MM.1S (cell line): ENCODE measurements at regions not wholly inside any gene's neighbourhood (a gene's known extent, or its start where the extent isn't known, plus 50 kb on each side); places are given as distances from the start of the nearest gene placed in this dataset.

ENCODE experiments used
- EZH2 ChIP-seq: fragments of 300-600 bp; sonication (generic); optimal IDR thresholded peaks from 2 replicates; pipeline ENCODE3; 2017; ENCODE audit warnings: low read depth, mild to moderate bottlenecking, antibody characterized with exemption, low read length, mixed read lengths
- EZH2phosphoT487 ChIP-seq: fragments of 300-600 bp; sonication (generic); IDR thresholded peaks from 2 replicates; pipeline ENCODE4 v1.6.1; 2018; ENCODE audit warnings: antibody characterized with exemption, low read length
- TF ChIP-seq, protein P1 (sequence below): fragments of 300-600 bp; sonication (generic); IDR thresholded peaks from 2 replicates; pipeline ENCODE4 v1.5.1; 2016; ENCODE audit warnings: antibody characterized with exemption, low read length, mixed read lengths

DNA sequence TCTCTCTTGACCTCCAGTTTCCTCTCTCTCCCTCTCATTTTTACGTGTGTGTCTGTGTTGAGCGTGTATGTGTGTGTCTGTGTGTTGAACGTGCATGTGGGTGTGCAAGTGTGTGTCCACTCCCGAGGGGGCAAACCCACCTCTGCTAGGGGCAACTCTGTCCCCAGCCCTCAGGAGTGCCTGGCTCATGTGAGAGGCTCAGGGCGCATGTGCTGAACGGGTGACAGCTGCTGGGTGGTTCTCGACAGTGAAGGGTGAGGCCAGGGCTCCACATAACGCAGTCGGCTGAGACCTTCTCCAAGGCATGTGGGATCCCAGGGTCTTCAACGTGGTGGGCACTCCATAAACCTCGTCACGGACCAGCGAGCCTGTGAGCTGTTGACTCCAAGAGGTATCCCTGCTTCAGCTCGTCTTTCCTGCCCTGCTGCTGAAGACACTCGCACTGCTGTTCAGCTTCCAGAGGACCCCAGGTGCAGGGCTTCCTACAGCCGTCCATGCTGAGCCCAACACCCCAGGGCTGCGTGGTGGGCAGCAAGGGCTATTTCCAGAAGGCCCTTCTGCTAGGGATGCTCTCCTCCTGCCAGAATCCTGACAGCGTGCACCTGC is 361.6 kb upstream of the SHH start:
- TF ChIP-seq EZH2phosphoT487 (no peak), EZH2 (no peak)
- TF ChIP-seq, protein P1, sequence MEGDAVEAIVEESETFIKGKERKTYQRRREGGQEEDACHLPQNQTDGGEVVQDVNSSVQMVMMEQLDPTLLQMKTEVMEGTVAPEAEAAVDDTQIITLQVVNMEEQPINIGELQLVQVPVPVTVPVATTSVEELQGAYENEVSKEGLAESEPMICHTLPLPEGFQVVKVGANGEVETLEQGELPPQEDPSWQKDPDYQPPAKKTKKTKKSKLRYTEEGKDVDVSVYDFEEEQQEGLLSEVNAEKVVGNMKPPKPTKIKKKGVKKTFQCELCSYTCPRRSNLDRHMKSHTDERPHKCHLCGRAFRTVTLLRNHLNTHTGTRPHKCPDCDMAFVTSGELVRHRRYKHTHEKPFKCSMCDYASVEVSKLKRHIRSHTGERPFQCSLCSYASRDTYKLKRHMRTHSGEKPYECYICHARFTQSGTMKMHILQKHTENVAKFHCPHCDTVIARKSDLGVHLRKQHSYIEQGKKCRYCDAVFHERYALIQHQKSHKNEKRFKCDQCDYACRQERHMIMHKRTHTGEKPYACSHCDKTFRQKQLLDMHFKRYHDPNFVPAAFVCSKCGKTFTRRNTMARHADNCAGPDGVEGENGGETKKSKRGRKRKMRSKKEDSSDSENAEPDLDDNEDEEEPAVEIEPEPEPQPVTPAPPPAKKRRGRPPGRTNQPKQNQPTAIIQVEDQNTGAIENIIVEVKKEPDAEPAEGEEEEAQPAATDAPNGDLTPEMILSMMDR, result no peak
